T-helper 2 cell treated with Interferon-gamma antibody and Interleukin-4, amounts not matched to agents 100 ng/mL and 5 ng/mL, for 36 hours (primary cell): ENCODE measurements at regions not wholly inside any gene's neighbourhood (a gene's known extent, or its start where the extent isn't known, plus 50 kb on each side); places are given as distances from the start of the nearest gene placed in this dataset.
"Not testable (repeated sequence)": the region's sequence is repeated elsewhere in the genome, so short reads cannot be mapped to it uniquely, and the experiment has no call there.

Experiments
- intact Hi-C: fragments of 100-400 bp; cut with micrococcal nuclease; formaldehyde crosslinking; loops from one replicate; pipeline ENCODE4 v1.15.1; 2023

DNA sequence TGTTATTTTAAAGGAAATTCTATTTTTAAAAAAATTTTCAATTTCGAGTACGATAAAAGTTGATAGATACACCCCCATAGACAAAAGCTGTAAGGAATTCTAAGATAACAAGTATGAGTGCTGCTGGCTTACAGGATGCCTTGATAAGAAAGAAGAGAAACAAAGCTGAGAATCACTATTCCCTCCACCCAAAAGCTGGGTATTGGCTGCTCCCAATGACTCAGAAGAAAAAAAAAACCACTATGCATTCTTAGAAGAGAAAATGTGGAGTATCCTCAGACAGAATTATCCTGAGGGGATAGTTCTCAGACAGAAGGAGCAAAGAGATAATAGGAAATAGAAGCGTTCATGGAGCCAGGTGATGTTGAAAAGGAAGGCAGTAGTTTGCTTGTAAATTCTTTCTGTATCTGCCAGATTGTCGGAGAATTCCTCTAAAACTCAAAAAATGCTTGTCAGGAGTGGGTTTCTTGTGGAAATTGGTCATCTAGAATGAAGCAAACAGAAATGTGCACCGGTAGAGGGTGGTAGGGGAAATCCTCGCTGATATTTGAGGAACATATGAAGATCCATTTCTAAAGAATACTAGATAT is 217.5 kb upstream of the ADAMTS3 start:
- intact Hi-C loops = no loop called here

DNA sequence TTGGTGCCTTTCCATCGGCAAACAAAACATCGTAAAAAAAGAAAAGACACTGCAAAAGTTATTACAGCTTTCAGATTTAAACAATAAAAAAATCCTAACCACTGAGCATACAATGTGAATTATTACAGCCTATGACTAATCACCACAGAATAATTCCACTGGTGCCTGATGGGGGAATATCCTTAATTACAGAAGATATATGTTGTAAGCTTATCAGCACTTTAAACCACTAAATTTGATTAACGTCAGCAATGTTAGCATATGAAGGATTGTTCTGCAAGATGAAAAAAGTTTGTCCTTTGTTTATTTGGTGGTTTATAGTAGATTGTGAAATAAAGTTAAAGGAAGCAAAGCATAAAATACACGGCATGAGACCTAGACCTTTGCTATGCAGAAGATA is 210.2 kb upstream of the ADAMTS3 start:
- intact Hi-C loops = no loop called here

DNA sequence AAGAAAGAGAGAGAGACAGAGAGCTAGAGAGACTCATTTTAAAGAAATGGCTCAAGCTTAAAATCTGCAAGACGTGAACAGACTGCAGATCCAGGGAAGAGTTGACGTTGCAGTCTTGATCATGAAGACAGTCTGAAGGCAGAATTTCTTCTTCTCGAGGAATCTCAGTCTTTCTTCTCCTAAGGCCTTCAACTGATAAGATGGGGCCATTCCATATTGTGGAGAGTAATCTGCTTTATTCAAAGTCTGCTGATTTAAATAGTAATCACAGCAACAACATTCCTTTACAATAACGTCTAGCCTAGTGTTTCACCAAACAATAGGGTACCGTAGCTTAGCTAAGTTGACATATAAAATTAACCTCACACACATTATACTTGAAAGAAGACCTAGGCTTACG is 208.4 kb upstream of the ADAMTS3 start:
- intact Hi-C loops = no loop called here

DNA sequence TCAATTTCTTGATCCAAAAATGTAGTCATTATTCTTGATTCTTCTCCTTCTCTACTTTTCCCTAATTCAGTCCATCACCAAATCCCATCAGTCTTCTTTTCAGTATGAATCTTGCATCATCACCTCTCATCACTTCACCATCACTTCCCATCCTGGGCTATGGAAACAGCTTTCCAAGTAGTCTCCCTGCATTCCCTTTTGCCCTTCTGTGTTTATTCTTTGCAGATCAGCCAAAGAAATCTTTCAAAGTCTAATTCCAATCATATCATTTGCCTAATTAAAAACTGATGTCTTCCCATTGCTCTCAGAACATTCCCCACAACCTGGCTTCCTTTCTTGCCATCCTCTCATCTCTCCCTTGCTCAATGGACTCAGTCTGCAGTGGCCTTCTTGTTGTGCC is 201.7 kb upstream of the ADAMTS3 start:
- intact Hi-C loops = no loop called here

DNA sequence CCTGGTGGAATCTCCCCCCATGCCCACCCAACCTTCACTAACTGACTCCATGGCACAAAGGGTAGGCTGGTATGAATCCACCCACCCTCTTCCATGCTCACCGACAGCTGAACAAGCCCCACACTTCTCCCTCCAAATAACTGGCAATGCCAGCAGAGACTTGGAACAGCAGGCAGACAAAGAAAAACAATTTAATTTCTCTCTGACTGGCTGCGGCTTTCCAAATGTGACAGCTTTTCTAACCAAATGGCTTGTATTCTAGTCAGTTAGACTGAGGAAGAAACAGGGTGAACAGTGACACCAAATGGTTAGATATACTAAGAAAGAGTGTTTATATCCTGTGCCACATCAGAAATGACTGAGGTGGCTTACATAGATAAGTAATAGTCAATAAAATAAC is 199.3 kb upstream of the ADAMTS3 start:
- intact Hi-C loops = no loop called here

DNA sequence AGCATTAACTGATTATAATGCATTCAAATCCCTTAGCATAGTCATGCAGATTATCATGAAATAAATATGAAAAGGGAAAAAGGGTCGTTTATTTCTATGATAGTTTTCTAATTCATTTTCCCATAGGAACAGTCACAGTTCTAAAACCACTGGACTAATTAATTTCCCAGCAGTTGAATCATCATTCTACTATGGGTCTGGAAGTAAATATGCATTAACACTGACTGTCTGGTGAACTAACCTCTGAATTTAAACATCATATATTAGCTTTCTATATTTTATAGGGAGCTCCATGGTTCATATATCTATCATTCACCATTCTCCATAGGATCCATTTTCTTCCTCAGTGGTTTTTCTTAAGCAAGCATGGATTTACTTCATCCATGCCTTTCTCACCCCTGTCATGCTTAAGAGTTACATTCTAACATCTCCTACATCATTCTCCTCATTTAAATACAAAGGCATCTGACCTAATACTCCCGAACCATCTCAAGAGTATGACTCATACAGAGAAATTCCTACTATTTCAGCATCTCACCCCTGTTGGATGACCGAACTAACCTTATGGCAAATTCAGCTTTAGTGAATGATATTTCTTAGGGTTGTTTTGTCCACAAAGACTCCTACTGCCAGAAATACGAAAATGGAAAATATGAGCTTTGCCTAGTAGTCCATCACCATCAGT is 198.7 kb upstream of the ADAMTS3 start:
- intact Hi-C loops = no loop called here

DNA sequence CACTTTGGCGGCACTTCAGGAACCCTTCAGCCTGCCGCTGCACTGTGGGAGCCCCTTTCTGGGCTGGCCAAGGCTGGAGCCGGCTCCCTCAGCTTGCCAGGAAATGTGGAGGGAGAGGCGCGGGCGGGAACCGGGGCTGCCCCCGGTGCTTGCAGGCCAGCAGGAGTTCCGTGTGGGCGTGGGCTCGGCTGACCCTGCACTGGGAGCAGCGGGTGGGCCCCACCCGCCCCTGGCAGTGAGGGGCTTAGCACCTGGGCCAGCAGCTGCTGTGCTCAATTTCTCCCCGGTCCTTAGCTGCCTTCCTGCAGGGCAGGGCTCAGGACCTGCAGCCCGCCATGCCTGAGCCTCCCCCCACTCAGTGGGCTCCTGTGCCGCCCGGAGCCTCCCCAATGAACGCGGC is 196.8 kb upstream of the ADAMTS3 start:
- intact Hi-C loops = not testable (repeated sequence)

DNA sequence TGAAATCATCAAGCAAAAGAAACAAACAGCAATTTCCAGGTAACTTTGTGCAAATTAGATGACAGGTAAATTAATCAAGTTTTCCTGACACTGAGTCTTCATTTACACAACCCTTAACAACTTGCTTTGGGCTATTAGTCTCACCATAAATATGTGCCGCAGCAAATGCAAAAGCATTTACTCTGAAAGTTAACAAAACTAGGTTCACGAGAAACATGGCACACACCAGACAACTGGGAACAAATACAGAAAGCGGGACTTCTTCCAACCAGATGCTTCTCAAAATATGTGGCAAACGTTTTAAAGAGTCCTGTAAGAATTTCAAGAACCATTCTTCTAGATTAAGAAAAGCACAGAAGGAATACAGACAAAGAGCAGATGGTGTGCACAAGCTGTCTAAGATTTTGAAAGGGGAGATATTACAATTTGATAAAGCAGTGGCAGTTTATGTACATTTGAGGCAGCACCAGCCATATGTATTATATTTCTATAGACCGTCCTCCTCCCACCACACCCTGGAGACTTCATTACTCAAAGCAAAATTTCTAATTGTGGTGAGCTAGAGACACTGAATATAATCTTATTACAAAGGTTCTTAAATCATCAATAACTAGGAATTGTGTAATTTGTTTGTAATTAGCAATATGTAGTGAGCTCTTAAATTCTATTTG is 192.5 kb upstream of the ADAMTS3 start:
- intact Hi-C loops = no loop called here

DNA sequence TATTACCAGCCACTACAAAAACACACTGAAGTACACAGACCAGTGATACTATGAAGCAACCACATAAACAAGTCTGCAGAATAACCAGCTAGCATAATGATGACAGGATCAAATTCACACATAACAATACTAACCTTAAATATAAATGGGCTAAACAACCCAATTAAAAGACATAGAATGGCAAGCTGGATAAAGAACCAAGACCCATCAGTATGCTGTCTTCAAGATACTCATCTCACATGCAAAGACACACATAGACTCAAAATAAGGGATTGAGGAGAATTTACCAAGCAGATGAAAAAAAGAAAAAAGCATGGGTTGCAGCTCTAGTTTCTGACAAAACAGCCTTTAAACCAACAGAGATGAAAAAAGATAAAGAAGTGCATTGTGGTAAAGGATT is 184.4 kb upstream of the ADAMTS3 start:
- intact Hi-C loops = not testable (repeated sequence)

DNA sequence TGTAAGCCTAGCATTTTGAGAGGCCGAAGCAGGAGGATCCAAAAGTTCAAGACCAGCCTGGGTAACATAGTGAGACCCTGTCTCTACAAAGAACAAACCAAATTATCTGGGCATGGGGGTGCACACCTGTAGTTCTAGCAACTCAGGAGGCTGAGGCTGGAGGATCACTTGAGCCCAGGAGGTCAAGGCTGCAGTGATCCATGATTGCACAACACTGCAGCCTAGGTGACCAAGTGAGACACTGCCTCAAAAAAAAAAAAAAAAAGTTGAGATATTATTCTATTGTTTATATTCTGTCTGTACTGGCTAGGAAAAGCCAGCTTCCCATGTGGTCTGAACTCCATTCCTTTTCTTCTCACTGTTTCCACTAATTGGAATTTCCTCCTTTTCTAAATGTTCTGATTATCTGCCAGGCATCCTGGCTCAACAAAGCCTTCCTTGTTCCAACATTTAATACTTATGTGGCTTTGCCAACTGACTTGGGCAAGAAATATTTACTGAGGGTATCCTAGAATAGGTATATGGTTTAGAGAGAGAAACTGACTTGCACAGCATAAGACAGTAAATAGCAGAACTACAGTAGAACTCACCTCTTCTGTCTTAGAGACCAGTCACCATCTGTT is 175.2 kb upstream of the ADAMTS3 start:
- intact Hi-C loops = no loop called here

DNA sequence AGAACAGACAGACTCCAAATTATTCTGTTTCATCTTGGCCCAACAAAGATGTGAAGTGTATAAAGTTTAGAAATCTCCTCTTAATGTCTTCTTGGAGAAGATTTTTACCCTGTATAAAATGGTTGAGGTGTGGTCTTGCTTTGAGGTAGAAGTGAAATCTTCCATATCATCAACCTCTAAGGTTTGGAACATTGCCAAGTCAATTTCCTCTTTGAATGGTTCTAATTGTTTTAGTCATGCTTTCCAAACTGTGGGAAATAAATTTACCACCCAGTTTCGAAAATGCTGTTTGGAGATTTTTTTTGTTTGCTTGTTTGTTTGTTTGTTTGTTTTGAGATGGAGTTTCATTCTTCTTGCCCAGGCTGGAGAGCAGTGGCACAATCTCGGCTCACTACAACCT is 174.1 kb upstream of the ADAMTS3 start:
- intact Hi-C loops = no loop called here

DNA sequence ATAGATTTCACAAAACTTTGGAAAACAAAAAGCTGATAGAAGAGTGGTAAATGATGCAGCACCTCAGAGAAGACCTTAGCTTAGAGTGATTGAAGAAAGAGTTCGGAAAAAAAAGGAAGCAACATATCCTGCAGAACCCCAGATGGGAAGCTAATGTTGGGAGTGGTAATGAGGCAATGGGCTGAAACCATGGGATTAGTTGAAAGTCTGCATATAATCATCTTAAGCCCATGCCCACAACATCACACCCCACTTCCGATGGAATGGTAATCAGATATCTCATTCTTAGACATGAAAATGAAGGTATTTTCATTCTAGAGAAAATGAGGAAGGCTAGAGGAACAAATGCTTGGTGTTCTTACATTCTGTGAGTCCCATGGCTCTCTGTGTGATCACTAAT is 146.3 kb upstream of the ADAMTS3 start:
- intact Hi-C loops = no loop called here

DNA sequence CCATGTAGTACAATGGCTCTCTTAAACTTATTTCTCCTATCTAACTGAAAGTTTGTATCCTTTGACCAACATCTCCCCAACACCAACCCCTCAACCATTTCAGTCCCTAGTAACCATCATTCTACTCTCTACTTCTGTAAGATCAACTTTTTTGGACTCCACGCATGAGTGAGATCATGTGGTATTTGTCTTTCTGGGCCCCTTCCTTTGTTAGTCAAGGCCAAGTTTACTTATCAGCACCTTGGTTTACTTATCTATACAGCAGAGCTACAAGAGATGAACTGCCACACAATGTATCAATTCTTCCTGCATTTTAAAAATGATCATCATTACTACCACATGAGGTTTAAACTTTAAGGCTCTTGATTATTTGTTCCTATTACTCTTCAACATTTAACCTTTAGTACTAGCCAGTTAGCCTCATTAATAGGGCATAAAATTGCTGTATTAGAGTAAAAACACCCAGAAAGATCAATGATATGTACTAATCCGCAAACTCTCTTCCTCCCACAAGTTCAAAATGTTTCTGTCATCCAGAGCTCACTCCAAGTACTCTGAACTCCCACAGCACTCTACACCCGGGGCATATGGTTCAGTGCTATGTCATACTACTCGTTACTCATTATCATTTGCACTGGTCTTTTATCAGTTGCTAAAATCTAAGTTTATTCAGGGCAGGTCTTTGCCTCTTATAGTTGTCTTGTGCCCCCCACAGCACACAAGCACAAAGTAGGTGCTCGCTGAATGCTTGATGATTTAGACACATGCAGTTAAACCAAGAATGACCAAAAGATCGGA is 145.7 kb upstream of the ADAMTS3 start:
- intact Hi-C loops = no loop called here

DNA sequence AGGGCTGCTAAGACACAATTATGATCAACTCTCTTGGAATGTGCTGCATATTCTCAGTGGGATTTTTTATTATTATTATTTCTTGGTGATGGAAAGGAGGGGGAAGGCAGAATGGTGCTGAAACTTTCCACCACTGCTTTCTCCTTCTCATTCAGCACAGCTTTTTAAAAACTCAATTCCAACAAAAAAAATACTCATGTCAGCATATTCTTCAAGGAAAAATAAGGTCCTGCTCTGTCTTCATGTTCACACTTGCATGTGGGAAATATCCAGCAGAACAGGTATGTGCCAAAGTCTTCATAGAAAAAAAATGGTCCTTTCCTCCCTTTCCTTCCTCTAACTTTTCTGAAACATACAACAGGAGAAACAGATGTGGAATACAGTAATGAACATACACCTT is 144.0 kb upstream of the ADAMTS3 start:
- intact Hi-C loops = no loop called here

DNA sequence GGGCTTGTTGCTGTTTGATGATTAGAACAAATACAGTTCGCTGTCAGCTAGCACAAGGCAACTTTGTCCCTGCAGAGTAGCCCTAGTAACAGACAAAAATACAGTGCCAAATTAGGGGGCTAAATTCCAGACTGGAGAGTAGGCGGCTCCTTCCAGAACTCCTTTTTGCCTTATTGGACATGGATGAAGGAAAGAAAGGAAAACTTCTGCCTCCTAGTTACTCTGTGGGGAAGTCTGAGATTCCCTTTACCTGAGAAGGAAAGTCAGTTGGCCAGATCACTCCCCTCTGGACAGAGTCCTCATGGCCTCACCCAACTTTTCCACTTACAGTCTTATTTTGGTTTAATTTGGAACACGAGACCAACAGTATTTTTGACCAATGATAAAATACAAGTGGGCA is 140.5 kb upstream of the ADAMTS3 start:
- intact Hi-C loops = no loop called here

DNA sequence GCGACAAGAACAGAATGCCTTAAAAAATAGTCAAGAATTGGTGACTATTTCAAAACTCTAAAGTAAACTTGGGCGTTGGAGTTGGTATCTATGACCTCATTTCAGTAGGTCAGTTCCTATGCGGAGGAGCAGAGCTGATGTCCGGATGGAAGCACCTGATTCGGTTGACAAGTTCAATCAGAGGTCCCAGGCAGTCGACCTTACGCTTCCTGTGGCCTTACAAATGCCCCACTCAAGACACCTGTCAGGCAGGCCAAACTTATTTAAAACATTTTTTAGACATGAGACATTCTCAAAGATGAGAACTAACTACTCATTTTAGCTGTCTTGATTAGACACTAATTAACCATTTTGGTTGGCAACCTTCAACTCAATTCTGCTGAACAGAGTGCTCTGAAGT is 137.7 kb upstream of the ADAMTS3 start:
- intact Hi-C loops = no loop called here

DNA sequence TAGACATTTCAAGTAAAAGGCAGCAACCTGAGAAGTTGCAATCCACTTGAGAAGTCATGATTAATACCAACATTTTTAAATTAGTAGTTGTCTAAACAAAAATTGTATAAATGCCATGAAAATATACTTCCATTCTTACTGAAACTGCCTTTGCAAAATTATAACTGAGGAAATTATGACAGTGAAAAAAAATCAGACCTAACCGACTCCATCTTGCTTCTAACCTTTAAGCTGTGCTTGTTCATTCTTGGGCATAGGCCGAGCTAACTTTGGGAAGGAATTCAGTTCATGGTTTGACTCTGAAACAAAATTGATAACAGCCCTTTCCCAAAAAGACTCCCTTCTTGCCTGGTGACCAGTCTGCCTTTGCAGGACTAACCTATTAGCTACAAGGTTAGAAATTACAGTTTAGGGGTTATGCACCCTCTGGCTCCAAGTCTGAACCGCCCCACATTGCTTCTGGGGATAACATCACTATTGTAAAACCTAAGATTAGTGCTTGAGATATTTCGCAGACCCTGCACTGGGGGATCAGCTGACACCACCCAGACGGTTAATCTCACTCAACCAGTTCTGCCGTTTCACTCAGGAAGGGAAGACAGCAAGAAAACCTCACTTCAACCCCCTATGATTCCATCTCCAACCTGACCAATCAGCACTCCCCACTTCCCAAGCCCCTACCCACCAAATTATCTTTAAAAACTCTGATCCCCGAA is 136.1 kb upstream of the ADAMTS3 start:
- intact Hi-C loops = not testable (repeated sequence)

DNA sequence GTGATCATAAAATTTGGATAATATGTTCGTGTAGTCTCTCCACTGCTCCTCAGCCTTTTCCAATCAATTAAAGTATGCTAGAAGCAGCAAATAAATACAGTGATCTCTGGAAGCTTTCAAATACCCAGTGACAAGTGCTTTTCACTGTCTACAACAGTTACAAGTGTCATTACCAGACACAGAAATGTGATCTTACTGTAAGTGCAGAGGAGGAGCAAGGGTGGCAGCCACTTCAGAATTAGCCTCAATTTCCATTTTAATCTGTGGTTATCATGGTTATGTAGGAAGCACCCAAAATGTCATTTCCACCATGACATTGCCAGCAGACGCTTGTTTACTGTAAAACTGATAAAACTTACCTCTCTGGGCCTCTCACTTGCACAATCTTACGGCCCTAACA is 133.9 kb upstream of the ADAMTS3 start:
- intact Hi-C loops = loop anchor here (1.0 to 2.0 kb wide), 2 partner anchors 316 to 554 kb away; no protein-coding TSS in a partner anchor

DNA sequence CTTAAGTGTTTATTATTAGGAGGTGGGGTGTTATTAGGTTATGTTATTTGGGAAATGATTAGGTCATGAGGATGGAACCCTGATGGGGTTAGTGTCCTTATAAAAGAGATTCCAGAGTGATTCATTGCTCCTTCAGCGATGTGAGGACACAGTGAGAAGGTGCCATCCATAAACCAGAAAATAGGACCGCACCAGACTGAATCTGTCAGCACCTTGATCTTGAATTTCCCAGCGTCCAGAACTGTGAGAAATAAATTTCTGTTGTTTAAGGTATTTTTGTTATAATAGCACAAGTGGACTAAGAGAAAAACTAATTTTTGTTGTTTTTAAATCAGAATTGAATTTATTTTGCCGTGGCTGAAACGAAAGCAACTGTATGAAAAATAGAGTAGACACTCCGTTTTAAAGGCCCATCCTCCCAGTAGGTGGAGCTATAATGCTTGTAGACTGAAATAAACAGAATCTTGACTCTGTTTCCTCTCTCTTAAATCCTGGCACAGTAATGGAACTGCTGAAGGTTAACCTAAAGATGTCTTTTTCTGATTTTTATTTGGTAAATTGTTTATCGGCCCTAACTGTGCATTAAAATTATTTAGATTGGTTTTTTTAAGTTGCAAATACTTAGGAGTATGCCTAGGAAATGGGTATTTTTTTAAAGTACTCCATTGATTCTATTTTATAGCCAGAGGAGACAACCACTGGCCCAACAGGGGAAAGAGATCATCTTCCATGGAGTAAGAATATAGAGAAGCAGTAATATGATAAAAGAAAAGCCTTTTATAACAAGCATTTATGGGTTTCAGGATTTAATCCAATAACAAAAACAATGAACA is 133.2 kb upstream of the ADAMTS3 start:
- intact Hi-C loops = loop anchor here (1.0 to 2.0 kb wide), 2 partner anchors 317 to 555 kb away; no protein-coding TSS in a partner anchor

DNA sequence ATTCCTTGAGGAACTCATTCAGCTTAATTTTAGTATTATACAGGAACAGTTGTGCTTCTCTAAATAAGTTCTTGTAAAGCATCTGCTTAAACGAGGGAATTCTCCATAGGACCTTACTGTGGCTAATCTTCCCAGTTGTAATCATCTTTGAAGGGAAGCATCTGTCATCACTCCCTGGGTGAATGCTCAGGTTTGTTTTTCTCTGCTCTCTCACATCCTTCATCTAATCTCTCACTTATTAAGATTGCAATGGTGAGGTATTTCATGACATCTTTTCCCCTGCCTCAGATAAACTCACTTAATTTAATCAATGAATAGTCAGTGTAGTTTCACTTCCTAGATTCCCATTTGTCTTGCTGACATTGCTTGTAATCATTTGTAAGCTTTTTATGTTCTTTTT is 121.8 kb upstream of the ADAMTS3 start:
- intact Hi-C loops = no loop called here
